CD4-positive, CD25-positive, alpha-beta regulatory T cell (primary cell): ENCODE measurements at regions not wholly inside any gene's neighbourhood (a gene's known extent, or its start where the extent isn't known, plus 50 kb on each side); places are given as distances from the start of the nearest gene placed in this dataset.

Experiments used
- ATAC-seq, 2 donors: fragments of 150-1000 bp; cut with Tn5 transposase; one replicate each; pipeline ENCODE4 v1.10.0; 2021; ENCODE audit warnings: low read depth in 2 of 2, moderate number of reproducible peaks in 2 of 2, moderate library complexity in 1 of 2
- DNase-seq, 3 donors: peaks; one replicate each; pipeline versions ENCODE4 v3.0.0 to v3.0.0-alpha.2; 2012 to 2022; ENCODE audit warnings: mixed read lengths in 1 of 3
- H3K27ac ChIP-seq: one replicate; pipeline ENCODE4 v1.7.0; 2013; ENCODE audit warnings: mild to moderate bottlenecking, low read length; ENCODE audit not compliant: insufficient read depth, poor library complexity, severe bottlenecking
- H3K27me3 ChIP-seq: one replicate; pipeline ENCODE4 v1.7.0; 2013; ENCODE audit warnings: low read length; ENCODE audit not compliant: control insufficient read depth, insufficient read depth
- H3K36me3 ChIP-seq: one replicate; pipeline ENCODE4 v1.7.0; 2013; ENCODE audit warnings: mild to moderate bottlenecking, low read length, moderate library complexity; ENCODE audit not compliant: control insufficient read depth, insufficient read depth
- H3K4me1 ChIP-seq: 2 replicates; pipeline ENCODE4 v1.7.0; 2013; ENCODE audit warnings: mild to moderate bottlenecking, low read length; ENCODE audit not compliant: insufficient read depth, control insufficient read depth, poor library complexity, severe bottlenecking
- H3K4me3 ChIP-seq: one replicate; pipeline ENCODE4 v1.7.0; 2013; ENCODE audit warnings: low read depth, mild to moderate bottlenecking, low read length, moderate library complexity
- H3K9me3 ChIP-seq, 2 experiments: 1 replicate in 1 of 2; 2 replicates in 1 of 2; pipeline ENCODE4 v1.7.0; 2013; ENCODE audit warnings: low read length in 2 of 2, mild to moderate bottlenecking in 1 of 2, moderate library complexity in 1 of 2; ENCODE audit not compliant: control insufficient read depth in 2 of 2
- H3K27ac Mint-ChIP-seq, 3 donors: one replicate each; pipeline ENCODE4 v1.8.0; 2020 to 2022; ENCODE audit warnings: mild to moderate bottlenecking in 3 of 3, mixed read lengths in 3 of 3, moderate library complexity in 2 of 3
- H3K27me3 Mint-ChIP-seq: one replicate; pipeline ENCODE4 v1.8.0; 2022; ENCODE audit warnings: mild to moderate bottlenecking, mixed read lengths
- H3K36me3 Mint-ChIP-seq: one replicate; pipeline ENCODE4 v1.8.0; 2020; ENCODE audit warnings: mixed read lengths
- H3K4me1 Mint-ChIP-seq, 4 donors: one replicate each; pipeline ENCODE4 v1.8.0; 2020 to 2022; ENCODE audit warnings: mixed read lengths in 4 of 4, mild to moderate bottlenecking in 1 of 4
- H3K4me3 Mint-ChIP-seq, 4 donors: one replicate each; pipeline ENCODE4 v1.8.0; 2020 to 2022; ENCODE audit warnings: mild to moderate bottlenecking in 4 of 4, mixed read lengths in 4 of 4, moderate library complexity in 3 of 4
- H3K9me3 Mint-ChIP-seq, 7 donors: one replicate each; pipeline ENCODE4 v1.8.0; 2020 to 2022; ENCODE audit warnings: mixed read lengths in 7 of 7, mild to moderate bottlenecking in 3 of 7, moderate library complexity in 2 of 7

- no peak overlapping the region for H3K4me3 Mint-ChIP-seq
- no peak overlapping the region for H3K27ac Mint-ChIP-seq
- ATAC-seq: no peak
- Histone ChIP-seq H3K9me3 (no peaks in the 10 kb centered on the region), H3K27me3 (no peaks in the 10 kb centered on the region), H3K27ac (no peak overlapping the region), H3K36me3 (no peaks in the 10 kb centered on the region), H3K4me3 (no peak overlapping the region), H3K4me1 (no peaks in the 10 kb centered on the region)
- DNase-seq: no peak
- no peaks in the 10 kb centered on the region for H3K36me3 Mint-ChIP-seq
- no peaks in the 10 kb centered on the region for H3K4me1 Mint-ChIP-seq
- no peaks in the 10 kb centered on the region for H3K27me3 Mint-ChIP-seq
- peaks cover 0 to 9% (median 2%) of the 10 kb centered on the region in 7 donors for H3K9me3 Mint-ChIP-seq
These were observed 429.3 kb upstream of the FAT3 start for GRCh38 chr11:91795139-91795887.

DNA sequence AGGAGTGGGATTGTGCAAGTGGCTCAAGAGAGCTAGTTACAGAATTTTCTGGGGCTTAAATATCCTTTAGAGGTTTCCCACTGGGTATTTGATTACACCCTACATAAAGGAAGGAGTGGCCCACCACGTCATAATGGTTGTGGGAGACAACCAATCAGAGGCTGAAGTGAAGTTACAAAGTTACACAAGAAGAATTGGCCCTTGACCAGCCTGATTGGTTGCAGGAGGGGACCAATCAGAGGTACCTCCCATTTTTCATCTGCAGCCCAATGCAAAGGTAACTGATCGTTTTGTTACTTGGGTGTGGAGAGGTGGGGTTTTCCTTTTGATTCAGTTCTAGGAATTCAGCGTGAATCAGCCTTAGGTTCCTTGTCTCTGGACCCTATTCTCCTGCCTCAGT is 430.5 kb upstream of the FAT3 start:
- H3K36me3 ChIP-seq: no peaks in the 10 kb centered on the region
- Mint-ChIP-seq H3K9me3 (peaks cover 0 to 7% (median 0%) of the 10 kb centered on the region in 7 donors), H3K4me1 (no peaks in the 10 kb centered on the region), H3K27ac (no peak overlapping the region), H3K4me3 (no peak overlapping the region), H3K27me3 (no peaks in the 10 kb centered on the region), H3K36me3 (no peaks in the 10 kb centered on the region)
- H3K9me3 ChIP-seq: no peaks in the 10 kb centered on the region
- no peak overlapping the region for H3K4me3 ChIP-seq
- DNase-seq: no peak
- no peaks in the 10 kb centered on the region for H3K4me1 ChIP-seq
- H3K27me3 ChIP-seq: no peaks in the 10 kb centered on the region
- no peak for ATAC-seq
- no peak overlapping the region for H3K27ac ChIP-seq

GRCh38 chr11:91792779-91793262 is 431.8 kb upstream of the FAT3 start:
- no peak overlapping the region for H3K4me3 Mint-ChIP-seq

DNA sequence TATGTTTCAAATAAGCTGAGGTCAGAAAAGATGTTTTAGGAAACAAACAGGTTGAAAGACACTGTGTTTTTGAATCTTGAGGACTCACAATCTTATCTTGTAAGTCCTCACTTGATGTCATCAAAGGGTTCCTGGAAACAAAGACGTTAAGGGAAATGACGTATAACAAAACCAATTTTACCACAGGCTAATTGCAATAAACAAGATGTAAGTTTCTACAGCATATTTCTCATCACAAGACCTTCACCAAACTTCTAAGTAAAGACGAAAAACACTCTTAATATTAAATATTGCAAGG is 433.5 kb upstream of the FAT3 start:
- Mint-ChIP-seq H3K4me1 (no peaks in the 10 kb centered on the region), H3K36me3 (no peaks in the 10 kb centered on the region), H3K9me3 (peaks cover 0 to 4% (median 0%) of the 10 kb centered on the region in 7 donors), H3K27ac (no peak overlapping the region), H3K4me3 (no peak overlapping the region), H3K27me3 (no peaks in the 10 kb centered on the region)
- Histone ChIP-seq H3K27ac (no peak overlapping the region), H3K9me3 (no peaks in the 10 kb centered on the region), H3K27me3 (no peaks in the 10 kb centered on the region), H3K4me3 (no peak overlapping the region), H3K4me1 (no peaks in the 10 kb centered on the region), H3K36me3 (no peaks in the 10 kb centered on the region)
- DNase-seq: no peak
- ATAC-seq: no peak

More at GRCh38 chr11:91792779-91793262, 431.8 kb upstream of the FAT3 start:
- Histone ChIP-seq H3K4me3 (no peak overlapping the region), H3K9me3 (no peaks in the 10 kb centered on the region), H3K27me3 (no peaks in the 10 kb centered on the region), H3K4me1 (no peaks in the 10 kb centered on the region), H3K27ac (no peak overlapping the region), H3K36me3 (no peaks in the 10 kb centered on the region)
- DNase-seq (no peak), ATAC-seq (no peak)
- peak overlapping the region in 1 of 3 donors; percentile 27 for H3K27ac Mint-ChIP-seq
- no peaks in the 10 kb centered on the region for H3K36me3 Mint-ChIP-seq
- no peaks in the 10 kb centered on the region for H3K27me3 Mint-ChIP-seq
- H3K4me1 Mint-ChIP-seq: no peaks in the 10 kb centered on the region
- H3K9me3 Mint-ChIP-seq: peaks cover 0 to 4% (median 0%) of the 10 kb centered on the region in 7 donors

- Histone ChIP-seq H3K4me3 (no peak overlapping the region), H3K27ac (no peak overlapping the region), H3K9me3 (no peaks in the 10 kb centered on the region), H3K4me1 (no peaks in the 10 kb centered on the region), H3K27me3 (no peaks in the 10 kb centered on the region), H3K36me3 (no peaks in the 10 kb centered on the region)
- Mint-ChIP-seq H3K36me3 (no peaks in the 10 kb centered on the region), H3K27me3 (no peaks in the 10 kb centered on the region), H3K4me3 (no peak overlapping the region), H3K9me3 (peaks cover 0 to 4% (median 0%) of the 10 kb centered on the region in 7 donors), H3K27ac (no peak overlapping the region), H3K4me1 (no peaks in the 10 kb centered on the region)
- DNase-seq: no peak
- no peak for ATAC-seq
These were observed 434.1 kb upstream of the FAT3 start for GRCh38 chr11:91790346-91791170.

DNA sequence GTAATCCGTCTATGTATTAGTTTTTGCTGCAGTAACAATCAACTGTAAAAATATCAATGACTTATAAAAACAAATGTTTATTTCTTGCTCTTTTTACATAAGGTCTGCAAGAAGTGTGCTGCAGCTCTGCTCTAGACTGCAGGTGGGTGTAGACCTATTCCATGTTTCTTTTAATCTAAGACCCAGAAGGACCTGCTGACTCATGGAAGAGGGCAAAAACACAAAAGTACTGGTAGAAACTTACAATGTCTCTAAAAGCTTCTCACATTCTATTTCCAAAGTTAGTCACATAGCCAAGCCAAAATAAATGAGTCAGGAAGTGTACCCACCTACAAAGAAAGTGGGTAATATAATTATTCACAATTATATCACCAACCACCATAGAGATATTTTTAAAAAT is 435.9 kb upstream of the FAT3 start:
- Mint-ChIP-seq H3K4me1 (no peaks in the 10 kb centered on the region), H3K27me3 (no peaks in the 10 kb centered on the region), H3K4me3 (no peak overlapping the region), H3K9me3 (peaks cover 0 to 8% (median 2%) of the 10 kb centered on the region in 7 donors), H3K36me3 (no peaks in the 10 kb centered on the region), H3K27ac (no peak overlapping the region)
- H3K9me3 ChIP-seq: no peaks in the 10 kb centered on the region
- H3K4me1 ChIP-seq: no peaks in the 10 kb centered on the region
- no peaks in the 10 kb centered on the region for H3K27me3 ChIP-seq
- no peak overlapping the region for H3K27ac ChIP-seq
- no peak for ATAC-seq
- no peak for DNase-seq
- H3K36me3 ChIP-seq: no peaks in the 10 kb centered on the region
- no peak overlapping the region for H3K4me3 ChIP-seq

GRCh38 chr11:91786097-91786496 is 438.5 kb upstream of the FAT3 start:
- H3K27me3 Mint-ChIP-seq: no peaks in the 10 kb centered on the region
- no peak overlapping the region for H3K27ac Mint-ChIP-seq

More at GRCh38 chr11:91786097-91786496, 438.5 kb upstream of the FAT3 start:
- no peak for ATAC-seq
- no peaks in the 10 kb centered on the region for H3K4me1 ChIP-seq
- no peak overlapping the region for H3K27ac ChIP-seq
- peaks cover 0 to 16% (median 4%) of the 10 kb centered on the region in 7 donors for H3K9me3 Mint-ChIP-seq
- no peaks in the 10 kb centered on the region for H3K27me3 ChIP-seq
- no peaks in the 10 kb centered on the region for H3K4me1 Mint-ChIP-seq
- H3K36me3 Mint-ChIP-seq: no peaks in the 10 kb centered on the region
- H3K4me3 ChIP-seq: no peak overlapping the region
- DNase-seq: no peak
- H3K9me3 ChIP-seq: no peaks in the 10 kb centered on the region
- no peak overlapping the region for H3K4me3 Mint-ChIP-seq
- no peaks in the 10 kb centered on the region for H3K36me3 ChIP-seq
